ENCODE measurements at regions not wholly inside any gene's neighbourhood (a gene's known extent, or its start where the extent isn't known, plus 50 kb on each side); places are given as distances from the start of the nearest gene placed in this dataset.

DNA sequence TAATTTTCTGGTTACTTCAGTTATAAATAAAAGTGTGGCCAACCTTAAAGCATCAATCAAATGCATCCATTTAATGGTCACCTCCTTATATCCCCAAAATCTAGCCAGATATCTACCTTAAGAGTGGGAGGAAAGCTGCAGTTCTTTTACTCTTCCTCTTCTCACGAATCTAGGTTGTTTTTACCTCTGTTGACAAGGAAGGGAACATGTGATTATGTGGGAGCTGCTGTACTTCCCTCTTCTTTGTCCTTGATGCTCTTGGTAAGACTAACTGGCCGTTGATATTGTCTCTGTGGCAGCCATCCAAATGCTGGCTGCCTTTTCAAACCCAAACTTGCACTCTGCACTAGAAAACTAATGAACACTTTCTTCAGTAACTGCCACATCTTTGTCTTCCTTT, 275.3 kb upstream of the CADM2 start:
- TF ChIP-seq, protein P1, sequence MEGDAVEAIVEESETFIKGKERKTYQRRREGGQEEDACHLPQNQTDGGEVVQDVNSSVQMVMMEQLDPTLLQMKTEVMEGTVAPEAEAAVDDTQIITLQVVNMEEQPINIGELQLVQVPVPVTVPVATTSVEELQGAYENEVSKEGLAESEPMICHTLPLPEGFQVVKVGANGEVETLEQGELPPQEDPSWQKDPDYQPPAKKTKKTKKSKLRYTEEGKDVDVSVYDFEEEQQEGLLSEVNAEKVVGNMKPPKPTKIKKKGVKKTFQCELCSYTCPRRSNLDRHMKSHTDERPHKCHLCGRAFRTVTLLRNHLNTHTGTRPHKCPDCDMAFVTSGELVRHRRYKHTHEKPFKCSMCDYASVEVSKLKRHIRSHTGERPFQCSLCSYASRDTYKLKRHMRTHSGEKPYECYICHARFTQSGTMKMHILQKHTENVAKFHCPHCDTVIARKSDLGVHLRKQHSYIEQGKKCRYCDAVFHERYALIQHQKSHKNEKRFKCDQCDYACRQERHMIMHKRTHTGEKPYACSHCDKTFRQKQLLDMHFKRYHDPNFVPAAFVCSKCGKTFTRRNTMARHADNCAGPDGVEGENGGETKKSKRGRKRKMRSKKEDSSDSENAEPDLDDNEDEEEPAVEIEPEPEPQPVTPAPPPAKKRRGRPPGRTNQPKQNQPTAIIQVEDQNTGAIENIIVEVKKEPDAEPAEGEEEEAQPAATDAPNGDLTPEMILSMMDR (IDR thresholded peaks at IDR 0.05; ENCODE audit: low read depth, low read length) = no peak
- TF ChIP-seq EZH2phosphoT487 (IDR thresholded peaks at IDR 0.05; ENCODE audit: low read depth) = no peak
